CD4-positive, alpha-beta T cell (primary cell): ENCODE measurements at regions not wholly inside any gene's neighbourhood (a gene's known extent, or its start where the extent isn't known, plus 50 kb on each side); places are given as distances from the start of the nearest gene placed in this dataset.

ENCODE experiments used
- ATAC-seq: fragments of 200-7000 bp; cut with Tn5 transposase; one replicate; pipeline ENCODE4 v1.10.0; 2022; ENCODE audit warnings: mild to moderate bottlenecking; ENCODE audit not compliant: poor library complexity
- CTCF ChIA-PET: fragments of 350-600 bp; sonication (Branson Sonifier 250); formaldehyde crosslinking; loops from one replicate; lab custom pipeline; 2021; ENCODE audit warnings: antibody characterized with exemption, inconsistent platforms; lab: Charles Lee
- POLR2A ChIA-PET: fragments of 350-600 bp; sonication (Branson Sonifier 250); formaldehyde crosslinking; loops from one replicate; lab custom pipeline; 2021; ENCODE audit warnings: antibody characterized with exemption, inconsistent platforms; lab: Charles Lee
- DNase-seq, 14 experiments: peaks; one replicate each; pipeline ENCODE4 v3.0.0-alpha.2; 2013 to 2020; ENCODE audit warnings: mixed read lengths in 2 of 14
- H3K27ac ChIP-seq, 2 donors: one replicate each; pipeline versions ENCODE4 v1.5.1 to v1.7.0; 2013; ENCODE audit warnings: low read length in 2 of 2, low read depth in 1 of 2, mild to moderate bottlenecking in 1 of 2
- H3K27me3 ChIP-seq, 2 experiments: 1 replicate in 1 of 2; 2 replicates in 1 of 2; pipeline versions ENCODE4 v1.6.1 to v1.7.0; 2013; ENCODE audit warnings: low read length in 2 of 2, control low read depth in 1 of 2, mild to moderate bottlenecking in 1 of 2, moderate library complexity in 1 of 2; ENCODE audit not compliant: insufficient read depth in 2 of 2, control insufficient read depth in 1 of 2
- H3K36me3 ChIP-seq: one replicate; pipeline ENCODE4 v1.6.1; 2013; ENCODE audit warnings: low read length, control low read depth; ENCODE audit not compliant: insufficient read depth
- H3K4me1 ChIP-seq: one replicate; pipeline ENCODE4 v1.6.1; 2013; ENCODE audit warnings: low read length, control low read depth; ENCODE audit not compliant: insufficient read depth
- H3K4me3 ChIP-seq: one replicate; pipeline ENCODE4 v1.5.1; 2013; ENCODE audit warnings: mild to moderate bottlenecking, low read length, moderate library complexity
- H3K9me3 ChIP-seq, 2 experiments: 1 replicate in 1 of 2; 2 replicates in 1 of 2; pipeline versions ENCODE4 v1.6.1 to v1.7.0; 2013; ENCODE audit warnings: low read length in 2 of 2, mild to moderate bottlenecking in 2 of 2, control low read depth in 1 of 2, moderate library complexity in 1 of 2; ENCODE audit not compliant: control insufficient read depth in 1 of 2, insufficient read depth in 1 of 2
- H3K27ac Mint-ChIP-seq: one replicate; pipeline ENCODE4 v1.8.0; 2020; ENCODE audit warnings: mixed read lengths
- H3K27me3 Mint-ChIP-seq: one replicate; pipeline ENCODE4 v1.8.0; 2021; ENCODE audit warnings: mixed read lengths
- H3K36me3 Mint-ChIP-seq: one replicate; pipeline ENCODE4 v1.8.0; 2021; ENCODE audit warnings: low read depth, mixed read lengths
- H3K4me1 Mint-ChIP-seq: one replicate; pipeline ENCODE4 v1.8.0; 2021; ENCODE audit warnings: low read depth, mixed read lengths
- H3K4me3 Mint-ChIP-seq: one replicate; pipeline ENCODE4 v1.8.0; 2020; ENCODE audit warnings: mild to moderate bottlenecking, mixed read lengths
- H3K9me3 Mint-ChIP-seq: one replicate; pipeline ENCODE4 v1.8.0; 2020; ENCODE audit warnings: mixed read lengths
- CTCF ChIP-seq: fragments of 200-600 bp; IDR thresholded peaks from one replicate; pipeline ENCODE4 v1.8.0; 2022; ENCODE audit warnings: antibody characterized with exemption, mild to moderate bottlenecking
- intact Hi-C, 2 experiments: fragments of 100-400 bp; cut with DNase I in 1 of 2; cut with micrococcal nuclease in 1 of 2; formaldehyde crosslinking; loops; one replicate each; pipeline versions ENCODE4 v1.15.1 to v1.9.0; 2023 to 2025; cut with DNase I, micrococcal nuclease

- Mint-ChIP-seq H3K4me3 (no peak overlapping the region), H3K36me3 (no peaks in the 10 kb centered on the region), H3K27ac (no peak overlapping the region), H3K4me1 (no peaks in the 10 kb centered on the region), H3K27me3 (no peaks in the 10 kb centered on the region), H3K9me3 (no peaks in the 10 kb centered on the region)
- no peaks in the 10 kb centered on the region for H3K9me3 ChIP-seq
- ATAC-seq (no peak), DNase-seq (no peak)
- H3K27ac ChIP-seq, result no peak overlapping the region
- no peak for TF ChIP-seq CTCF
- no peaks in the 10 kb centered on the region for H3K27me3 ChIP-seq
- no peaks in the 10 kb centered on the region for H3K4me1 ChIP-seq
- intact Hi-C loops, result no loop called here
- POLR2A ChIA-PET, result no interaction called here
- no peaks in the 10 kb centered on the region for H3K36me3 ChIP-seq
- CTCF ChIA-PET, result no interaction called here
- no peak overlapping the region for H3K4me3 ChIP-seq
These were observed 570.6 kb downstream of the SPRY1 start for GRCh38 chr4:123966990-123967769.

GRCh38 chr4:123972031-123972430, 575.4 kb downstream of the SPRY1 start:
- no peaks in the 10 kb centered on the region for H3K9me3 Mint-ChIP-seq
- no peaks in the 10 kb centered on the region for H3K4me1 ChIP-seq
- no peaks in the 10 kb centered on the region for H3K27me3 ChIP-seq
- no peak overlapping the region for H3K4me3 ChIP-seq
- H3K27ac Mint-ChIP-seq, result no peak overlapping the region
- no peaks in the 10 kb centered on the region for H3K9me3 ChIP-seq
- no peaks in the 10 kb centered on the region for H3K36me3 Mint-ChIP-seq
- intact Hi-C loops, result no loop called here
- H3K27ac ChIP-seq, result no peak overlapping the region
- DNase-seq (no peak), ATAC-seq (no peak)
- ChIA-PET POLR2A (no interaction called here), CTCF (no interaction called here)
- no peak overlapping the region for H3K4me3 Mint-ChIP-seq
- H3K36me3 ChIP-seq, result no peaks in the 10 kb centered on the region
- H3K4me1 Mint-ChIP-seq, result no peaks in the 10 kb centered on the region
- H3K27me3 Mint-ChIP-seq, result no peaks in the 10 kb centered on the region
- TF ChIP-seq CTCF, result no peak

GRCh38 chr4:123974386-123975149, 578.0 kb downstream of the SPRY1 start:
- no peaks in the 10 kb centered on the region for H3K9me3 Mint-ChIP-seq
- ChIA-PET POLR2A (no interaction called here), CTCF (no interaction called here)
- H3K27me3 Mint-ChIP-seq, result no peaks in the 10 kb centered on the region
- no peaks in the 10 kb centered on the region for H3K4me1 Mint-ChIP-seq
- Histone ChIP-seq H3K9me3 (peaks cover 0 to 3% of the 10 kb centered on the region in 2 experiments), H3K27ac (no peak overlapping the region), H3K4me3 (no peak overlapping the region), H3K27me3 (no peaks in the 10 kb centered on the region), H3K36me3 (no peaks in the 10 kb centered on the region), H3K4me1 (no peaks in the 10 kb centered on the region)
- intact Hi-C loops, result no loop called here
- DNase-seq (no peak), ATAC-seq (no peak)
- TF ChIP-seq CTCF, result no peak
- no peaks in the 10 kb centered on the region for H3K36me3 Mint-ChIP-seq
- H3K4me3 Mint-ChIP-seq, result no peak overlapping the region
- H3K27ac Mint-ChIP-seq, result no peak overlapping the region
